C4-2B (cell line): ENCODE measurements at regions not wholly inside any gene's neighbourhood (a gene's known extent, or its start where the extent isn't known, plus 50 kb on each side); places are given as distances from the start of the nearest gene placed in this dataset.

Experiments
- H3K27ac ChIP-seq: fragments of 450-650 bp; 2 replicates; pipeline ENCODE4 v1.5.1; 2017
- ZFX ChIP-seq: fragments of 450-650 bp; IDR thresholded peaks from 2 replicates; pipeline ENCODE4 v1.6.1; 2017
- TF ChIP-seq, protein P1 (sequence below): fragments of 450-650 bp; conservative IDR thresholded peaks from 2 replicates; pipeline ENCODE4 v1.5.1; 2017; ENCODE audit warnings: mild to moderate bottlenecking

DNA sequence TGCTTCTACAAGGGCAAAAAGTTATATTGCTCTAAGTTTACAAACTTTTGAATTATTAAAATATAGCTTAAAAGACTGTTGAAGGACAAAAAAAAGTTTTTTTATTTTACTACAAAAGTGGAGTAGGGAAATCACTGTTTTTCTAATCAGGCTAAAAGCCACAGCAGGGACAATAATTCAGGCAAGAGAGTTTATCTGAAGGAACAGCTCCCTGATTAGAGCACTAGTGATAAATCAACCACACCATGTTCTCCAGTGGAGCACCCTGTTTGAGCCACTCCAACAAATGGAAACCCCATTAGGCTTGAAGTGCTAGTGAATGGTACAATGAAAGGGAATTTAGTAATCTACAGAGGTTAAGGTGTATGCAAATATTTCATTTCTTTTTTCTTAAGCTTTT lies 357.1 kb downstream of the SEMA3D start:
- TF ChIP-seq ZFX, result no peak
- TF ChIP-seq, protein P1, sequence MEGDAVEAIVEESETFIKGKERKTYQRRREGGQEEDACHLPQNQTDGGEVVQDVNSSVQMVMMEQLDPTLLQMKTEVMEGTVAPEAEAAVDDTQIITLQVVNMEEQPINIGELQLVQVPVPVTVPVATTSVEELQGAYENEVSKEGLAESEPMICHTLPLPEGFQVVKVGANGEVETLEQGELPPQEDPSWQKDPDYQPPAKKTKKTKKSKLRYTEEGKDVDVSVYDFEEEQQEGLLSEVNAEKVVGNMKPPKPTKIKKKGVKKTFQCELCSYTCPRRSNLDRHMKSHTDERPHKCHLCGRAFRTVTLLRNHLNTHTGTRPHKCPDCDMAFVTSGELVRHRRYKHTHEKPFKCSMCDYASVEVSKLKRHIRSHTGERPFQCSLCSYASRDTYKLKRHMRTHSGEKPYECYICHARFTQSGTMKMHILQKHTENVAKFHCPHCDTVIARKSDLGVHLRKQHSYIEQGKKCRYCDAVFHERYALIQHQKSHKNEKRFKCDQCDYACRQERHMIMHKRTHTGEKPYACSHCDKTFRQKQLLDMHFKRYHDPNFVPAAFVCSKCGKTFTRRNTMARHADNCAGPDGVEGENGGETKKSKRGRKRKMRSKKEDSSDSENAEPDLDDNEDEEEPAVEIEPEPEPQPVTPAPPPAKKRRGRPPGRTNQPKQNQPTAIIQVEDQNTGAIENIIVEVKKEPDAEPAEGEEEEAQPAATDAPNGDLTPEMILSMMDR, result no peak
- H3K27ac ChIP-seq, result no peak overlapping the region

DNA sequence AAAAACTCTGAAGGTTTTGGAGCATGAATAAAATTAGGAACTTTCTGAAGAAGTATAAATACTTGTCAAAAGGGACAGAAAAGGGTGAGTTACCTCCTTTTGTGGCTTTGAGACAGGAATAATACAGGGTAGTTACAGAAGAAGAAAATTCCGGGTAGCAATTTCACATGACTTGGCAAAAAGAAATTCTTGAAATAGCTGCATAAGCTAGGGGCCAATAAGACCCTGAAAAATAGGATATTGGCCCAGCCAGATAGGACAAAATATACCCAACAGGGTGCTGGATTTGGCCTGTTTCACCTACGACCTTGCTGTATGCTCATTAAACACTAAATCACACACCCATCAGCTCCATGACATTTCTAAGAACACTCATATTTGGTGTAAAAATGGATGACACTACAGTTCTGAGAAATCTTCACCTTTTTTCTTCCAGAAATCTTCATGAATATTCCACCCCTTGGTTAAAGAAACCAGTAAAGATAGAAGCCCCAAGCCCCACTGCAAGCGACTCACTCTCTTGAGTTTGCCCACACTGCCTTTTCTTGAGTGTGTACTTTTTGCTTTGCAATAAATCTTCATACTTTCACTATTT lies 362.7 kb downstream of the SEMA3D start:
- H3K27ac ChIP-seq, result no peak overlapping the region
- no peak for TF ChIP-seq ZFX

DNA sequence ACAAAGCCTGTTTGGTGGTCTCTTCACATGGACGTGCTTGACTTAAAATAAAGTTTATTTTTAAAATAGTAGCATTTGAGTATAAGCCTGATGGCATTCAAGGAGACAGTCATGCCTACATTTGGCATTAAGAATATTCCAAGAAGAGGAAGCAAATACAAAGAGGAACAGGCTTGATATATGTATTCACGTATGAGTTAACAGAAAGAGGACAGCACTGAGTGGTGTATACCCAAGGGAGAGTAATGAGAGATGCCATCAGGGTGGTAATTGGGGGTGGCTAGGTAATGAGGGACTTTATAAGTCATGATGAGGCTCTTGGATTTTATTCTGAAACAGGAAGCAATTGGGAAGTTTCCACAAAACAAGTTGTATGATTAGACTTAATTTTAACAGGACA lies 363.3 kb downstream of the SEMA3D start:
- no peak overlapping the region for H3K27ac ChIP-seq
- no peak for TF ChIP-seq ZFX
- TF ChIP-seq, protein P1, result no peak

DNA sequence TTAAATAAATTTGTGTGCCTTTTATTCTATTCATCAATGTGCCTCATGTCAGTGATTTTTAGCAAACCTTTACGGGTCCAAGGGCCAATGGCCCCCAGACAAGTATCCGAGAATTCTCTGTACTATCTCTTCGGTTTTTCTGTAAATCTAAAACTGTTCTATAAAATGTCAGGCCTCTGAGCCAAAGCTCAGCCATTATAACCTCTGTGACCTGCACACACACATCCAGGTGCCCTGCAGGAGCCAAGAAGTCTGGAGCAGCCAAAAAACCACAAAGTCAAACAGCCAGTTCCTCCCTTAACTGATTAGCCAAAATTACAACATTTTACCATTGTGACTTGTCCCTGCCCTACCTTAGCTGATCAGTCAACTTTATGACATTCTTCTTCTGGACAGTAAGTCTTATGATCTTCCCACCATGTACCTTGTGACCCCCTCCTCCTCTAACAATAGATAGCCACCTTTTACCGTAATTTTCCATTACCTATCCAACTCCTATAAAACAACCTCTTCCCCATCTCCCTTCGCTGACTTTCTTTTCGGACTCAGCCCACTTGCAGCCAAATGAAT lies 363.8 kb downstream of the SEMA3D start:
- TF ChIP-seq, protein P1, result no peak
- TF ChIP-seq ZFX, result no peak
- no peak overlapping the region for H3K27ac ChIP-seq

DNA sequence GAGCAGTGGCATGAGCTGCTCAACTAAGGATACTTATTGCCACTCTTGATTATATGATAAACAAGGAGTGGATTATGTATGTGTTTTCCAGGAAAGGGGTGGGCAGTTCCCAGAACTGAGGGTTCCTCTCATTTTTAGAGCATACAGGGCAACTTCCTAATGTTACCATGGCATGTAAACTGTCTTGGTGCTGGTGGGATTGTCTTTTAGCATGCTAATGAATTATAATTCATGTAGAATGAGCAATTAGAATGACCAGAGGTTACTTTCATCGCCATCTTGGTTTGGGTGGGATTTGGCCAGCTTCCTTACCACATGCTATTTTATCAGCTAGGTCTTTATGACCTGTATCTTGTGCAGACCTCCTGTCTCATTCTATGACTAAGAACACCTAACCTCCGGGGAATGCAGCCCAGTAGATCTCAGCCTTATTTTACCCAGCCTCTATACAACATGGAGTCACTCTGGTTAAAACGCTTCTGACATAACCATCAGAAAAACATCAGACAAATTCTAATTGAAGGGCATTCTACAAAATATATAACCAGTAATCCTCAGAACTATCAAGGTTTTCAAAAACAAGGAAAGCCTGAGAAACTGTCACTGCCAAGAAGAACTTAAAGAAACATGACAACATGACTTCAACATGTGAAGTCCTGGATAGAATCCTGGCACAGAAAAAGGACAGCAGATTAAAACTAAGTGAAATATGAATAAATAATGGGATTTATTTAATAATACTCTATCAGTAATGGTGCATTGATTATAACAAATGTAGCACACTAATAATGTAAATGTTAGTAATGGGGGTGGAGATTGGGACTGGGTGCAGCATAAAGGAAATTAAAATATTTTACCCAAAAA lies 365.0 kb downstream of the SEMA3D start:
- TF ChIP-seq ZFX, result no peak
- TF ChIP-seq, protein P1, result no peak
- H3K27ac ChIP-seq, result no peak overlapping the region

DNA sequence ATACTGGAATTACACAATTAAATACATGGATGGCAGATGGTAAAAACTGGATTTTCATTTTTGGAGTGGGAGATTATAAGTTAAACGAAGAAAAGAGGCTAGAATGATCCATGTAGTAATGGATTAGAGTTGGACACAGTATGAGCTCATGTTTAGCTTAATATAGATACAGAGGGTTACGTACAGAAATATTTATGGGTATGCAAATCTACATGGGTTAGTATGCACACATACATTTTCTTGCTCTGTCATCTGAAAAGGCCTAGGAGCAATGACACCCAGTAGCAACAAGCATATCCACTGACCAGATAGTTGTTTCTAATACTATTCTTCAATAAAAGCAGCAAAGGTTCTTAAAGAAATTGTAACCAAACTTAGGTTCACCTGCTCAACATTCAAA lies 366.4 kb downstream of the SEMA3D start:
- no peak overlapping the region for H3K27ac ChIP-seq
- TF ChIP-seq ZFX, result no peak
- TF ChIP-seq, protein P1, result no peak

DNA sequence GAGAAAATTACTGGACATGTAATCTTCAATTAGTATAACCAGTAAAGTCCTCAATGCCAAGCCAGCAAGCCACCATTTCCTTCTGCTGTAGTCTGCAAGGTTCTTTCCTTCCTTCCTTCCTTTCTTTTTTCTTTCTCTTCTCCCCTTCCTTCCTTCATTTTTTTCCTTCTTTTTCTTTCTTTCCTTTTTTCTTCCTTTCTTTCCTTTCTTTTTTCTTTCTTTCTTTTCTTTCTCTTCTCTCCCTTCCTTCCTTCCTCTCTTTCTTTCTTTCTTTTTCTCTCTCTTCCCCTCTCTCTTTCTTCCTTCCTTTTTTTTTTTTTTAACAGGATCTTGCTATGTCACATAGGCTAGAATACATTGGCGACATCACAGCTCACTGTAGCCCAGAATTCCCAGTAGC lies 369.8 kb downstream of the SEMA3D start:
- no peak overlapping the region for H3K27ac ChIP-seq
- TF ChIP-seq, protein P1, result no peak
- TF ChIP-seq ZFX, result no peak
